ENCODE measurements at regions not wholly inside any gene's neighbourhood (a gene's known extent, or its start where the extent isn't known, plus 50 kb on each side); places are given as distances from the start of the nearest gene placed in this dataset.

- Histone ChIP-seq H3K27ac (no peak overlapping the region), H3K36me3 (no peaks in the 10 kb centered on the region), H3K4me1 (no peaks in the 10 kb centered on the region), H3K27me3 (no peaks in the 10 kb centered on the region), H3K4me3 (no peak overlapping the region), H3K9me3 (no peaks in the 10 kb centered on the region)
- no peak for TF ChIP-seq CTCF (IDR thresholded peaks at IDR 0.05)
- no peak for TF ChIP-seq POLR2A (IDR thresholded peaks at IDR 0.05)
- intact Hi-C loops (cut with DNase I; ENCODE audit: low total_unique reads), result no loop called here
- DNase-seq, result no peak
These were observed 294.0 kb downstream of the SEC61B start for GRCh38 chr9:99515895-99516656.

GRCh38 chr9:99516657-99517049 is 294.6 kb downstream of the SEC61B start:
- Histone ChIP-seq H3K9me3 (no peaks in the 10 kb centered on the region), H3K4me3 (no peak overlapping the region), H3K36me3 (no peaks in the 10 kb centered on the region), H3K4me1 (no peaks in the 10 kb centered on the region), H3K27ac (no peak overlapping the region), H3K27me3 (no peaks in the 10 kb centered on the region)
- intact Hi-C loops (cut with DNase I; ENCODE audit: low total_unique reads), result no loop called here
- no peak for TF ChIP-seq POLR2A (IDR thresholded peaks at IDR 0.05)
- DNase-seq, result no peak

GRCh38 chr9:99523838-99524237 is 297.8 kb upstream of the NR4A3 start:
- Histone ChIP-seq H3K4me3 (no peak overlapping the region), H3K27me3 (no peaks in the 10 kb centered on the region), H3K27ac (no peak overlapping the region), H3K4me1 (no peaks in the 10 kb centered on the region), H3K9me3 (no peaks in the 10 kb centered on the region), H3K36me3 (no peaks in the 10 kb centered on the region)
- intact Hi-C loops (cut with DNase I; ENCODE audit: low total_unique reads), result no loop called here
- DNase-seq, result no peak
- TF ChIP-seq POLR2A (IDR thresholded peaks at IDR 0.05) (no peak), CTCF (IDR thresholded peaks at IDR 0.05) (no peak)

GRCh38 chr9:99531313-99531712 is 290.4 kb upstream of the NR4A3 start:
- intact Hi-C loops (cut with DNase I; ENCODE audit: low total_unique reads), result no loop called here
- no peaks in the 10 kb centered on the region for H3K27me3 ChIP-seq
- no peaks in the 10 kb centered on the region for H3K9me3 ChIP-seq
- no peak for DNase-seq
- H3K27ac ChIP-seq, result no peak overlapping the region
- TF ChIP-seq CTCF (IDR thresholded peaks at IDR 0.05), result no peak
- TF ChIP-seq POLR2A (IDR thresholded peaks at IDR 0.05), result no peak
- no peaks in the 10 kb centered on the region for H3K36me3 ChIP-seq
- no peak overlapping the region for H3K4me3 ChIP-seq
- no peaks in the 10 kb centered on the region for H3K4me1 ChIP-seq

GRCh38 chr9:99533421-99533820 is 288.3 kb upstream of the NR4A3 start:
- Histone ChIP-seq H3K4me3 (no peak overlapping the region), H3K9me3 (no peaks in the 10 kb centered on the region), H3K36me3 (no peaks in the 10 kb centered on the region), H3K27ac (no peak overlapping the region), H3K4me1 (no peaks in the 10 kb centered on the region), H3K27me3 (no peaks in the 10 kb centered on the region)
- intact Hi-C loops (cut with DNase I; ENCODE audit: low total_unique reads), result no loop called here
- no peak for DNase-seq
- no peak for TF ChIP-seq CTCF (IDR thresholded peaks at IDR 0.05)
- TF ChIP-seq POLR2A (IDR thresholded peaks at IDR 0.05), result no peak

- H3K27me3 ChIP-seq, result no peaks in the 10 kb centered on the region
- no peak overlapping the region for H3K4me3 ChIP-seq
- no peaks in the 10 kb centered on the region for H3K36me3 ChIP-seq
- no peaks in the 10 kb centered on the region for H3K9me3 ChIP-seq
- H3K4me1 ChIP-seq, result no peaks in the 10 kb centered on the region
- no peak for DNase-seq
- no peak overlapping the region for H3K27ac ChIP-seq
- TF ChIP-seq CTCF (IDR thresholded peaks at IDR 0.05) (no peak), POLR2A (IDR thresholded peaks at IDR 0.05) (no peak)
- intact Hi-C loops (cut with DNase I; ENCODE audit: low total_unique reads), result no loop called here
These were observed 283.7 kb upstream of the NR4A3 start for GRCh38 chr9:99537996-99538395.

Measured in uterus (tissue), 3 donors.